Muscle layer of colon (tissue), 2 donors: ENCODE measurements at regions not wholly inside any gene's neighbourhood (a gene's known extent, or its start where the extent isn't known, plus 50 kb on each side); places are given as distances from the start of the nearest gene placed in this dataset.

Experiments used
- H3K27ac ChIP-seq: one replicate; pipeline ENCODE4 v1.7.0; 2013; ENCODE audit warnings: low read depth, mild to moderate bottlenecking, low read length, moderate library complexity
- H3K27me3 ChIP-seq, 2 donors: one replicate each; pipeline ENCODE4 v1.7.0; 2013; ENCODE audit warnings: low read length in 2 of 2, mild to moderate bottlenecking in 2 of 2; ENCODE audit not compliant: insufficient read depth in 2 of 2, control insufficient read depth in 1 of 2
- H3K36me3 ChIP-seq: one replicate; pipeline ENCODE4 v1.7.0; 2013; ENCODE audit warnings: mild to moderate bottlenecking, low read length; ENCODE audit not compliant: insufficient read depth
- H3K4me1 ChIP-seq: one replicate; pipeline ENCODE4 v1.7.0; 2013; ENCODE audit warnings: mild to moderate bottlenecking, low read length; ENCODE audit not compliant: insufficient read depth
- H3K4me3 ChIP-seq, 2 donors: one replicate each; pipeline ENCODE4 v1.7.0; 2013; ENCODE audit warnings: low read length in 2 of 2, low read depth in 1 of 2, mild to moderate bottlenecking in 1 of 2, moderate library complexity in 1 of 2
- H3K9ac ChIP-seq: one replicate; pipeline ENCODE4 v1.7.0; 2013; ENCODE audit warnings: low read length
- H3K9me3 ChIP-seq: one replicate; pipeline ENCODE4 v1.7.0; 2013; ENCODE audit warnings: mild to moderate bottlenecking, low read length
- donor health status: abdominal sarcoma.
- donor health status: Adenocarcinoma of cecum.

DNA sequence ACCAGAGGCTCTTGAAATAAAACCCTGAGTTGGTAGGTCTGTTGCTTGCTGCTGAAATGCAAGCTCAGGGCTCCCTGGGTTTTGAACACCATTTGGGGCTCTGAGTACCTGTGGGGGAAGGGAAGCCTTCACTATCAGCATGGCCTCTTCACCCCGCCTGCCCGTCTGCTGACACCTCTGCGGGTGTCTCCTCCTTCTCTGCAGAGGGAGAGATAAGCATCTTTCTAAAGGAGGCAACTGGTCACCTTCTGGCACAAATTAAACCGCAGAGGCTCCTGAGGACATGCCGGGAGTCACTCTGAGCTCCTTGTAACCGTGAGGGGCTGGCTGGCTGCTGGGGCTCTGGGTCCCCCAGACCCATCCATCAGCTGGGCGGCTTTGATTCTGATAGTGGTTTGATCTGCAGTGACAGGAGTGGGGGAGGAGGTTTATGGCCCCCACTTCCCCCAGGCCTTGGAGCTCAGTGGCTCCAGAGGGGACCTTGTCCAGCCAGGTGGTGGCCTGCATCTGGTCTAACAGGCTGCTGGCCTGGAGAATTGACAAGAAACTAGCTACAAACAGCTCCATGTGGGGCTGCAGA lies 123.5 kb downstream of the IRF8 start:
- Histone ChIP-seq H3K4me3 (no peak overlapping the region), H3K9ac (no peak overlapping the region), H3K36me3 (no peaks in the 10 kb centered on the region), H3K27ac (no peak overlapping the region), H3K4me1 (peaks cover 15% of the 10 kb centered on the region), H3K27me3 (no peaks in the 10 kb centered on the region), H3K9me3 (no peaks in the 10 kb centered on the region)

DNA sequence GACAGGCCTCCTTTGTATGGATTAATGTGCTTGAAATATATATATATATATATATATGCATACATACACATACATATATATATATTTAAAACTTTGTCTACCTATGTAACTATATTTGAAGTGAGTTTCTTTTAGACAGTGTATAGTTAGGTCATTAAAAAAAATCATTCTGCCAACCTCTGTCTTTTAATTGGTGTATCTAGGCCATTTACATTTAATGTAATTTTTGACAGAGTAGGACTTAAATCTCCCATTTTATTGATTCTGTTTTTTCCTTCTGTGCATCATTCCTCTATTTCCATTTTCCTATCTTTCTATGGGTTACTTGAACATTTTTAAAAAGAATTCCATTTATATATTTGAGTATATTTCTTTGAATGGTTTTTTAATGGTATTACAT lies 125.2 kb downstream of the IRF8 start:
- H3K4me1 ChIP-seq: no peaks in the 10 kb centered on the region
- H3K9me3 ChIP-seq: no peaks in the 10 kb centered on the region
- no peaks in the 10 kb centered on the region for H3K27me3 ChIP-seq
- H3K9ac ChIP-seq: no peak overlapping the region
- H3K4me3 ChIP-seq: no peak overlapping the region
- no peaks in the 10 kb centered on the region for H3K36me3 ChIP-seq
- H3K27ac ChIP-seq: no peak overlapping the region

DNA sequence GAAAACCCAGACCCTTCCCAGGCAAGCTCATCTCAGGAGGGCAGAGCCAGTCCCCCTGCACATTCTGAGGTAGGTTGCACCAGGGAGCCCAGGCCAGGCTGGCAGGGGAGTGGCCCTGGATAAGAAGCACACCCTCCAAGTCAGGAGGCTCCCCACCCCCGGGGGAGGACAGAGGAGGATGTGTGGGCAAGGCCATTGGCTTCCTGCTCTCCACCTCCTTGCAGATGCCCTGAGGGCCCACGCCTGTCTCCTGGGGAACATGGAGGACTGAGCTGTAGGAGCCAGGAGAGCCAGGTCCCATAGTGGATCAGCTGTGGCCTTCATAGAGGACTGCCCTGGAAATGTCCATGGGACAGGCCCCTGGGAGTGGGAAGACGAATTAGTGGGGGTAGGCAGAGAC lies 126.7 kb downstream of the IRF8 start:
- no peak overlapping the region for H3K4me3 ChIP-seq
- no peak overlapping the region for H3K27ac ChIP-seq
- H3K27me3 ChIP-seq: no peaks in the 10 kb centered on the region
- H3K9me3 ChIP-seq: no peaks in the 10 kb centered on the region
- no peak overlapping the region for H3K9ac ChIP-seq
- no peaks in the 10 kb centered on the region for H3K36me3 ChIP-seq
- H3K4me1 ChIP-seq: no peaks in the 10 kb centered on the region

DNA sequence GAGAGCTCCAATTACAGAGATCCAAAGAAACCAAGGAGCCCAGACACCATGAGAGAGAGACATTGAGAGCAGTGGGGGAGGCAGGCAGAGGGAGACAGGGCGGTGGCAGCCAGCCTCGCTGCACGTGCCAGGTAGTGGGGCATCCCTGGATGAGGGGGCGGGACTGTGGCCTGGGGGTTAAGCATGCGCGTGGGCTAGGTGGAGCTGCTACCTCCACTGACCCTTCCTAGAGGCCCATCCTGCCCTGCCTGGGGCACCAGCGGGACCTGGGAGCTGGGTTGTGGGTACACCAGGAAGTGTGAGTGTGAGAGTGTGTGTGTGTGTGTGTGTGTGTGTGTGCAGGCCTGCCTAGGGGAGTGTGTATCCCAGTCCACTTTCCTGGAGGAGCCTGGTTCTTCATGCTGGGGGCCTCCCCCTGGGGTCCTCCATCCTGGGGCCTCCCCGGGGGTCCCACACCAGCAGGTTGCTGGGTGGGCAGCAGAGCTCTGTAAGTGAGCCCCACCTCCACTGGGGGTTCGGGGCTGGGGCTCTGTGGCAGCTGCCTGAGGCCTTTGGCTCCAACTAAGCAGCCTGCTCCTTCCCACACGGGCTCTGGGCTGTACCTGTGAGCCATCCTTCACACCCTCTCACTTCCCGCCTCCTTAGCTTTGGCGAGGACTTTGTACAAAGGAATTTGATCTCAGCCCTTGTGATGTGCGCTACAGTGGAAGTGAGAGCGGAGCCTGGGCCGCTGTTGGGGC lies 127.4 kb downstream of the IRF8 start:
- H3K9ac ChIP-seq: no peak overlapping the region
- no peaks in the 10 kb centered on the region for H3K36me3 ChIP-seq
- H3K9me3 ChIP-seq: no peaks in the 10 kb centered on the region
- H3K4me1 ChIP-seq: no peaks in the 10 kb centered on the region
- no peak overlapping the region for H3K27ac ChIP-seq
- H3K4me3 ChIP-seq: no peak overlapping the region
- no peaks in the 10 kb centered on the region for H3K27me3 ChIP-seq

DNA sequence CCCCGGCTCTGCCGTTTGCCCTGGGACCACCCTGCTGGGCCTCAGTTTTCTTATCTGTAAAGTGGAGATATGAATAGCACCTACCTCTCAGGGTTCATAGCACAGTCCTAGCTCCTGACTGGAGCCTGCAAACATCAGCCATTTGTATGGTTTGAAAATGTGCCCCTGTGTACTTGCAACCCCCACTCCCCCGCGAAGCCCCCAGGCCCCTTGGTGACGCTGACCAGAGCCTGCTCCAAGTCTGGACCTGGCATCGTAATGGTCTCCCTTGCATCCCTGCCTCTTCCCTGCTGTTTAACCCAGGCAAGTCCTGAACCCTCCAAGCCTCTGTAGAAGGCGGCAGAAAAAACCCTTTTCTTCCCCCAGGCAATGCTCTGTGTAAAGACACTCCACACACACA lies 128.0 kb downstream of the IRF8 start:
- H3K27ac ChIP-seq: no peak overlapping the region
- H3K27me3 ChIP-seq: no peaks in the 10 kb centered on the region
- H3K4me3 ChIP-seq: no peak overlapping the region
- no peaks in the 10 kb centered on the region for H3K36me3 ChIP-seq
- H3K9ac ChIP-seq: no peak overlapping the region
- no peaks in the 10 kb centered on the region for H3K9me3 ChIP-seq
- H3K4me1 ChIP-seq: no peaks in the 10 kb centered on the region

DNA sequence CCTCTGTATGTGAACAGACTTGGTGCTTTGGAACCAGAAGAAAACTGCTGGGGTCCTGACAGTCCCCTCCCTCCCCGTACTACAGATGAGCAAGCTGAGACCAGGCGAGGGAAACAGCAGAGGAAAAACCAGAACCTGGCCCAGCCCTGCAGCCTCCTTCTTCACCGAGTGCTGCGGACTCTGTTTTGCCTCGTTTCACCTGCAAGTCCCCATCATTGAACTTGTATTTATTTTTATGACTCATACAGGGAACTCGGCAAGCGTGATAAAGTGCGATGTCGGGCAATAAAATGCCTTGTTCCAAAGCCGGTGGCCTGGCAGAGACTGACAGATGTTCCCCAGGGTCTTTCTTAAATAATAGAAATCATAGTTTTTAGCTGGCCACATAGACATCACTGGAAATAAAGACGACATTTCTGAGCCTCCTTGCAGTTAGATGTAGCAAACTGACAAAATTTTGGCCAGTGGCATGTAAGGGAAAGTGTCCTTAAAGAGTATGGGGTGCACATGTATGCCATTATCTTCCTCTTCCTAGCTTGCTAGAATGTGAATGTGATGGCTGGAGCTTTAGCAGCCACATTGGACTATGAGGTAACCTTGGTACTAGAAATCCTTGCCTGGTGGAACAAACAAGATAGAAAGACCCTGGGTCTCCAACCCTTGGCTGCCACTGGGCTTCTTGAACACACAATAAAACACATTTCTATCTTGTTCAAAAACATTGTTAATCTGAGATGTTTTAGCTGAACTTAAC lies 128.6 kb downstream of the IRF8 start:
- Histone ChIP-seq H3K27me3 (no peaks in the 10 kb centered on the region), H3K36me3 (no peaks in the 10 kb centered on the region), H3K4me3 (no peak overlapping the region), H3K27ac (no peak overlapping the region), H3K9ac (no peak overlapping the region), H3K9me3 (no peaks in the 10 kb centered on the region), H3K4me1 (no peaks in the 10 kb centered on the region)

DNA sequence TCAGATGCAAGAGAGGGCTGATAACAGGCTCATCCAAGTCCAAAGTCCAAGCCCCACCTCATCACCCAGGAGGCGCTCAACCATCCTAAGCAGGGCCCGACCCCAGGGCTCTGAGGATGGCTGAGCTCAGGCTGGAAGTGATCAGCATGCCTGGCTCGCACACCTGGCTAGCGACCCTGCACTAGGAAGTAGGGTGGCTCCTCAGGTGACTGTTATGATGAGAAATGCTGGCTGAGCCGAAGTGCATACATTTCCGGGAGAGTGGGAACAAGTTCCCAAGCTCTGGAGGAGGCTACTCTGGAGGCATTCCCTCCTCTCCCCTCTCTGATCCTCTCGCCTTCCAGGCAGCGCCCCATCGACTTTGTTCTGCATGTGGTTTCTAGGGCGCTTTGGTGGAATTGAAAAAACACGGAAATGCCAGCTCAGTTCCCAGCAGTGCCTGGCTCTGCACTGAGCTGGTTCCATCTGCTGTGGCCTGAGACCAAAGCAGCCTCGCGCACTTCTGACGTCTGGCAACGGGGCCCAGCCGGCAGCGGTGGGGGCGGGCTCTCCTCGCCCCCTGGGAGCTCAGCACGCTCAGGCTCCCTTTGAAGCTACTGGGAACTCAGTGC lies 130.3 kb downstream of the IRF8 start:
- Histone ChIP-seq H3K9me3 (no peaks in the 10 kb centered on the region), H3K4me1 (no peaks in the 10 kb centered on the region), H3K27me3 (no peaks in the 10 kb centered on the region), H3K27ac (no peak overlapping the region), H3K4me3 (no peak overlapping the region), H3K36me3 (no peaks in the 10 kb centered on the region), H3K9ac (no peak overlapping the region)

DNA sequence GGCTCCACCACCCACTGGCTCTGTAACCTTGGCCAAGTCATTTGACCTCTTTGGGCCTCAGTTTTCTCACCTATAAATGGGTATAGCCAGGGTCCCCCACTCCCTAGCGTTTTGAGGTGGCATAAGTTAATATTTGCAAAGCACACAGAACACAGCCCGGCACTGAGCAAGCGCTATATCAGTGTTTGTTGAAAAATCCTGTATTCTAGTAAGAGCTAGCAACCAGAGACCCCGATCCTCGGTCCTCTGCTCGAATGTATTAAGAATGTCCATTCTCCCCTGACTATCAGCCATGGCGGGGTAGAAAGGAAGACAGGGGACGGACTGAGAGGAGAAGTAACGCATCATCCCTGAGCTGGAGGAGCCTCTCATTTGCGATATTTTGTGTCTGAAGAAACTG lies 131.2 kb downstream of the IRF8 start:
- H3K9ac ChIP-seq: no peak overlapping the region
- H3K36me3 ChIP-seq: no peaks in the 10 kb centered on the region
- no peaks in the 10 kb centered on the region for H3K27me3 ChIP-seq
- no peak overlapping the region for H3K27ac ChIP-seq
- H3K4me1 ChIP-seq: no peaks in the 10 kb centered on the region
- no peaks in the 10 kb centered on the region for H3K9me3 ChIP-seq
- H3K4me3 ChIP-seq: no peak overlapping the region

DNA sequence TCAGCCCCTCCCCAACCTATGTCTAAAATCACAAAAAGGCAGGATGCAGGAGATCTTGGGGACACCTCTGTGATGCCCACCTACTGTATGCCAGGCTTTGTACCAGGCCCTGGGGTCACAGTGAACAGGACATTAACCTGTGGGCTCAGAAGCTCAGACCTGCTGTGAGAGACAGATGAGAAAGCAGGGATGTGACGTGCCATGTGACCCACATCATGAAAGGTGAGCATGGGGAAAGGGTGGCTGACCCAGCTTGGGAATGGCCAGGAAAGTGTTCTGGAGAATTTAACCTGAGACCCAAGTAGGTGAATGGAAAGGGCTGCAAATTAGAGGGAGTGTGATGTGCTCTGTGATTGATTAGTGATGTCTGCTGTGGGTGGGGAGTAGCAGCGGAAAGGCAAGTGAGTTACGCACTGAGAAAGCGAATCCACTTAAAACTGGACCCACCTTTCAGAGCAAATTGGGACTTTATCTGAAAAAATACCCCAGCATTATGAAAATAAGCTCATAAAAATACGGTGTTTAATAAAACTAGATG lies 132.2 kb downstream of the IRF8 start:
- H3K27ac ChIP-seq: no peak overlapping the region
- H3K9ac ChIP-seq: no peak overlapping the region
- H3K27me3 ChIP-seq: no peaks in the 10 kb centered on the region
- H3K9me3 ChIP-seq: no peaks in the 10 kb centered on the region
- no peaks in the 10 kb centered on the region for H3K36me3 ChIP-seq
- H3K4me3 ChIP-seq: no peak overlapping the region
- no peaks in the 10 kb centered on the region for H3K4me1 ChIP-seq

DNA sequence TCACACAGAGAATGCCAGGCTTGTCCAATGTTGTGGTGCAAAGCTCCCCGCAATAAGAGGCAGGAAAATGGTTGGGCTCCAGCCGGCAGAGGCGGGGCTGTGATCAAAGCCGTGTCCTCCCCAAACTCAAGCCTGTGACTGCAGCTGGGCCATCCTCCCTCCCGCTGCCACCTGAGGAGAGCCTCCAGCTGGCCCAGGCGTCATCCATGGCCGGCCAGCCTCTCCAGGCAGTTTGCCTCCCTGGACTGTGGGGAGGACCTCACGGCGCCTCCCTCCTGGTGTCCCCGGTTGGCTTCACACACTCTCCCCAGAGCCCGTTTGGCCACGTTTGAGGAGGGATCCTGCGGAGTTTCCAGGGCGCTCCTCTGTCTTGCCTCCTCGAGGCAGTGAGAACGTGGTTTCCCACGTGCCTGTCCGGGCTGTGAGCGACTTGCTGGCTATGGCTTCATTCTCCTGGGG lies 134.1 kb downstream of the IRF8 start:
- H3K27me3 ChIP-seq: no peaks in the 10 kb centered on the region
- H3K36me3 ChIP-seq: no peaks in the 10 kb centered on the region
- H3K9me3 ChIP-seq: no peaks in the 10 kb centered on the region
- H3K4me3 ChIP-seq: no peak overlapping the region
- H3K27ac ChIP-seq: peak overlapping the region; percentile 39
- no peaks in the 10 kb centered on the region for H3K4me1 ChIP-seq
- no peak overlapping the region for H3K9ac ChIP-seq

DNA sequence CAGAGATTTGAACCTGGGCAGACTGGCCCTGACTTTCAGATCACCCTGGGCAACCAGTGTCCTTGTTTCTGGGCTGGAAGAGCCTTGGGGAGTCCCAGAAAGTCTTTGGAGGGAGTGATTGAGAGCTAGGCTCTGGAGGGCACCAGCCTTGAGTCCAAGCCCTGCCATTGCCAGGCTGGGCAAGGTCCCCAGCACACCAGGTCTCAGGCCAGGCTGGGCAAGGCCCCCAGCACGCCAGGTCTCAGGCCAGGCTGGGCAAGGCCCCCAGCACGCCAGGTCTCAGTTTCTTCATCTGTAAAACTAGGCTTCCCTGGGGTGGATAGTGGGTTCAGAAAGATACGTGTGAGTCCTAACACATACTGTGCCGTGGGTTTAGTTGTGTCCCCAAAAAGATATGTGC lies 135.0 kb downstream of the IRF8 start:
- Histone ChIP-seq H3K27ac (peak overlapping the region; percentile 7), H3K27me3 (no peaks in the 10 kb centered on the region), H3K9ac (no peak overlapping the region), H3K36me3 (no peaks in the 10 kb centered on the region), H3K9me3 (no peaks in the 10 kb centered on the region), H3K4me1 (no peaks in the 10 kb centered on the region), H3K4me3 (no peak overlapping the region)
